ENCODE measurements at regions not wholly inside any gene's neighbourhood (a gene's known extent, or its start where the extent isn't known, plus 50 kb on each side); places are given as distances from the start of the nearest gene placed in this dataset.

DNA sequence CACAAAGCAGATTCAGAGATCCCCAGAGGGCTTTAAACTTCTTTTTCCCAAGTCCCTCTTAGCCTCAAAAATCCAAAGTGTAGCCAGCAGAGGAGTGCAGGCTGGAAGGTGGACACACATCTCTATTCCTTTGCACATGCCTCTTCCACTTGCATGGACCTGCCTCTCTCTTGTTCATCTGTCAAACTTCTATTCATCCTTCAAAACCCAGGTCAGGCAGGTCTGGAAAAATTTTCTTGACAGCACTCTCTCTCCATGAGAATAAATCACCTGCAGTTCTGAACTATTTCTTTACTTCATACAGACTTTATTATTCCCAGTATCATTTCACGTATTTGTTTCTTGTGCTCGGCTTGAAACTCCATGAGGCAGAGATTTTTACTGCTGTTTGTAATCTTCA, 127.5 kb downstream of the SS18 start:
- DNase-seq (ENCODE audit: low read depth): no peak

- no peak for DNase-seq (ENCODE audit: low read depth)
These were observed 128.2 kb downstream of the SS18 start for GRCh38 chr18:25962176-25962575.

DNA sequence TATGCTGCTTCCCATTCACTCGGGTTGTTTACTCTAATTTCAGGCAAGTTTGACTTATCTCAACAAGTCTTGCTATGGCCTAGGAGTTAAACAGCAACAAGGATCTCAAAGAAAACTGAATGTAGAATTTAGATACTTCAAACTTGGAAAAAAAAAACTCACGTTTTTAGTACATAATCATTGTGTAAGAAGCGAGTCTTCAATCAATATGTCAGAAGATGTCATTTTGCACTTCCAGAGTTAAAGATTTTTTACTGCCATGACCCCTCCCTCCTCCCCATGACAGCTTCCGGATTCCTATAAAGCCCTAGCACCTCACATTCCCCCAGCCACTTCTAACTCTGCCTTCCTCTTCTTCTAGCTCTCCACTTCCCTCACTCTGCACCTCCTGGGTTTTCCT, 133.4 kb downstream of the SS18 start:
- DNase-seq (ENCODE audit: low read depth): no peak

GRCh38 chr18:25953111-25953510, 137.3 kb downstream of the SS18 start:
- no peak for DNase-seq (ENCODE audit: low read depth)

- DNase-seq (ENCODE audit: low read depth): no peak
These were observed 140.1 kb downstream of the SS18 start for GRCh38 chr18:25950321-25950720.

DNA sequence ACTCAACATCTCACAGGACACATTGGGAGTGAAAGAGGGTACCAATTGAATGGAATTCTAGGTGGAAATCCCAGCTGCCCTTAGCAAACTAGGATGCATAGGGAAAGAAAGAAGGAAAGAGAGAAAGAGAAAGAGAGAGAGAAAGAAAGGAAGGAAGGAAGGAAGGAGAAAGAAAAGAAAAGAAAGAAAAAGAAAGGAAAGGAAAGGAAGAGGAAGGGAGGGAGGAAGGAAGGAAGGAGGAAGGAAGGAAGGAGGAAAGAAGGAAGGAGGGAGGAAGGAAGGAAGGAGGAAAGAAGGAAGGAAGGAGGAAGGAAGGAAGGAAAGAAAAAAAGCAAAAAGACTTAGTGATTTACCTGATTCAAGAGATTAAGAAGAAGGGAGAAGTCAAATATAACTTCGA, 143.9 kb downstream of the SS18 start:
- no peak for DNase-seq (ENCODE audit: low read depth)

GRCh38 chr18:25935356-25935755, 155.1 kb downstream of the SS18 start:
- no peak for DNase-seq (ENCODE audit: low read depth)

DNA sequence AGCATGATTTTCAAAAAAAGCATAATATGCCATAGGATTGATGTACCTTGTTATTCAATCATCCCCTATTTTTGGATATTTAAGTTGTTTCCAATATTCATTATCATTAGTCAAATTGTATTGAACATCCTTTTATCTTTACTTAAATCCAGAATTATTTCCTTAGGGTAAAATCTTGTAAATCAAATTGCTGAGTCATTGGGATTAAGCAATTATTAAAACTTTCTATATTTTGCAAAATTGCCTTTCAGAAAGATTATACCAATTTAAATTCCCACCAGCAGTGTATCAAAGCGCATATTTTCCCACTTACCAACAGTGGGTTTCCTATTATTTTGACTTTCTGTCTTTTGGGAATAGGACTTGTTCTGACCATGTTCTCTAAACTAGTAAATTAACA, 159.3 kb downstream of the SS18 start:
- no peak for DNase-seq (ENCODE audit: low read depth)

- DNase-seq (ENCODE audit: low read depth): no peak
These were observed 160.6 kb downstream of the SS18 start for GRCh38 chr18:25929787-25930186.

DNA sequence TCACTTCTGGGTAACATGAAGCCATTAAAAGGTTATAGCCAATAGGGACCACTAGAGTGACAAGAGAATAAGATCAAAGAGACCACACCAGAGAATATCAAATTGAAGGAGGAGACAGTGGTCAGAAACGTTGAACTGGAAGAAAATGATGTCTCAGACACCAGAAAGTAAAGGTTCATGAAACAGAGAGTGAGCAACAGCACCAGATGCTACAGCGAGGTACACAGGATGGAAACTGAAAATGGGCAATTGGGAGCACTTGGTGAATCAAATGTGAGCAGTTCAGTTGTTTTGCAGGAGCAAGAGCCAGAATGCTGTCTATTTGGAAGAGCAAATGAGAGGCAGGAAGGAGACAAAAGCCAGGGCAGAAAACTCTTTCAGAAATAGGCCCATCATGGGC, 162.6 kb downstream of the SS18 start:
- DNase-seq (ENCODE audit: low read depth): no peak

DNA sequence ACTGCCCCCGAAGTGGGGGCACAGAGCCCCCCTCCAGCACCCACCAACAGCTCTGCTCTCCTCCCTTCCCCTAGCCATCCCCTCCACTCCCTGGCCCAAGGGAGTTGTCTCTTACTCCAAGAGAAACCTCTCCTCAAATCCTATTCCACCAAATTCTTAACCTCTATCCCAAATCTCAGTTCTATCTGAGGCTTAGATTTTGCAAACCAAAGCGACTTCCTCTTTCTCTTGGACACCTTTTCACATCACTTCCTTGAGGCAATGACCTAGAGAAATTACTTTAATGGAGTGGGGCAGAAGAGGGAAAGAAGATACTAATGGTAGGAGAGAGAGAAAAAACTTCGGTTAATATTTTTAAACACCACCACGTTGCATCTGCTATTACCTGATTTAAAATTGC, 167.2 kb downstream of the SS18 start:
- DNase-seq (ENCODE audit: low read depth): no peak

DNA sequence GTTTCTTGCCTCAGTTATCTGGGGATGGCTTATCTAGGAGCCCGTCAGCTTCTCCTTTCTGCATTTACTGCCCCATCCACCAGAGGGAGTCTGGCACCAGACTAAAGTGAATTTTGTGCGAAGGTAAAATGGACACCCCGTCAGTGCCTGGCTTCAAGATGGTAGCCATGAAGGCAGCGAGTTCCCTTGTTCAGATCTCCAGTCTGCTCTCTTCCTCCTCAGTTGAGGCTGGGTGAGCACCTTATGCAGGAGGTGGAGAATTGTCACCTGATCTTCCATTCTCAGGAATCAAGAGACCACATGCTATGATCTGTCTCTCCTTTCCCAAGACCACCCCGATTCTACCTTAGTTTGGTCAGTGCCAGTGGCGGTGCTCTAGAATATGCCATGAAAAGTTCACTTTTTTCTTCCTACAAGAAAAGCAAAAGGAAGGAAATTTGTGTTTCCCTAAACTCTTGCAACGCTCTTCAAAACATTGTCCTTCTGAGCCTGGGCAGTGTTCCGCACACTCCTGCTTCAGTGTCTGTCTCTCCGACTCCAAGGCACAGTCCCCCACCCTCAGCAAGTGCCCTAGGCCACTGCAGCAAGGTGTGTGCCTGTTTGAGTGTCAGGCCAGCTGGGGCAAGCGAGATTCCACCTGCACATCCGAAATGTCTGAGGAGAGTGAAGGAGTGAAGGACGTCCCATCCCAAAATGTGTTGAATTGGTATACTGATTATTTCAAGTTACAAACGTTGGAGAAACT, 168.6 kb downstream of the SS18 start:
- peak; percentile 3 for DNase-seq (ENCODE audit: low read depth)

- no peak for DNase-seq (ENCODE audit: low read depth)
These were observed 174.5 kb downstream of the SS18 start for GRCh38 chr18:25915907-25916306.

DNA sequence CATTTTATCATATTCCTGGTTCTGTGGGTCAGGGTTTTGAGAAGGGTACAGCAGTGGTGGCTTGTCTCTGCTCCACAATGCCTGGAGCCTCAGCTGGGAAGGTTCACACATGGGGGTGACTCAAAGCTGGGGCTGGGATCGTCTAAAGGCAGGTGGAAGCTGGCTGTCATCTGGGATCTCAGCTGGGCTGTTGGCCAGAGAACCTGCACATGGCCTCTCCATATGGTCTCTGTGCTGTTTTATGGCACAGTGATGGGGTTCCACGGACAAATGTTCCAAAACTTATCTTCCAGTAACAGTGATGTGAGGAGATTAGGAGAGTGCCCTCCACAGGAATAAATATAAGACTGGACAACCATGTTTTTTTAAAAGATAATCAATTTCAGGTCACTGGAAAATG, 191.4 kb downstream of the SS18 start:
- DNase-seq (ENCODE audit: low read depth): no peak

GRCh38 chr18:25896956-25897355, 193.5 kb downstream of the SS18 start:
- DNase-seq (ENCODE audit: low read depth): no peak

GRCh38 chr18:25896178-25896780, 194.1 kb downstream of the SS18 start:
- peak; percentile 1 for DNase-seq (ENCODE audit: low read depth)

GRCh38 chr18:25895518-25895917, 194.9 kb downstream of the SS18 start:
- DNase-seq (ENCODE audit: low read depth): no peak

DNA sequence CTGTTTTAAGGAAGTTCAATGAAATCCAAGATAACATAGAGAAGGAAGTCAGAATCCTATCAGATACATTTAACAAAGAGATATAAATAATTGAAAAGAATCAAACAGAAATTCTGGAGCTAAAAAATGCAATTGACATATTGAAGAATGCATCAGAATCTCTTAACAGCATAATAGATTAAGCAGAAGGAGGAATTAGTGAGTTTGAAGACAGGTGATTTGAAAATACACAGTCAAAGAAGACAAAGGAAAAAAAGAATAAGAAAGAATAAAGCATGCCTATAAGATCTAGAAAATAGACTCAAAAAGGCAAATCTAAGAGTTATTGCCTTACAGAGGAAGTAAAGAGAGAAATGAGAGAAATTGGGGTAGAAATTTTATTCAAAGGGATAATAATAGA, 204.1 kb downstream of the SS18 start:
- no peak for DNase-seq (ENCODE audit: low read depth)

DNA sequence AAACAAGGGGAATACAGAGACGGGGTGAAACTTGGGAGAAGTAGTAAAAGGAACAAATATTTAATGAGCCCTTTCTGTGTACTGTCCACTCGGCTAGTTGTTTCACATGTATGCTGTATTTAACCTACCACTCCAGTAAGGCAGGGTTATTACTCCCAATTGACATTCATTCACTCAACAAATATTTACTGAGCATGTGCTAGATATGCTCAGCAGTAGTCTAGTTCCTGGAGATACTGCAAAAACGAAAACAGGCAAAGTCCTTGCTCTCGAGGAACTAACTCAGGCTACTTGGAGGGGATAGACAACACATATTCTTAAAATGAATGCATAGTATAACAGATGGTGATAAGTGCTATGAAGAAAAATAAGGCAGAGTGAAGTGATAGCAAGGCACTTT, 207.3 kb downstream of the SS18 start:
- no peak for DNase-seq (ENCODE audit: low read depth)

- no peak for DNase-seq (ENCODE audit: low read depth)
These were observed 209.3 kb downstream of the SS18 start for GRCh38 chr18:25881149-25881548.

GRCh38 chr18:25880441-25880840, 210.0 kb downstream of the SS18 start:
- DNase-seq (ENCODE audit: low read depth): no peak

DNA sequence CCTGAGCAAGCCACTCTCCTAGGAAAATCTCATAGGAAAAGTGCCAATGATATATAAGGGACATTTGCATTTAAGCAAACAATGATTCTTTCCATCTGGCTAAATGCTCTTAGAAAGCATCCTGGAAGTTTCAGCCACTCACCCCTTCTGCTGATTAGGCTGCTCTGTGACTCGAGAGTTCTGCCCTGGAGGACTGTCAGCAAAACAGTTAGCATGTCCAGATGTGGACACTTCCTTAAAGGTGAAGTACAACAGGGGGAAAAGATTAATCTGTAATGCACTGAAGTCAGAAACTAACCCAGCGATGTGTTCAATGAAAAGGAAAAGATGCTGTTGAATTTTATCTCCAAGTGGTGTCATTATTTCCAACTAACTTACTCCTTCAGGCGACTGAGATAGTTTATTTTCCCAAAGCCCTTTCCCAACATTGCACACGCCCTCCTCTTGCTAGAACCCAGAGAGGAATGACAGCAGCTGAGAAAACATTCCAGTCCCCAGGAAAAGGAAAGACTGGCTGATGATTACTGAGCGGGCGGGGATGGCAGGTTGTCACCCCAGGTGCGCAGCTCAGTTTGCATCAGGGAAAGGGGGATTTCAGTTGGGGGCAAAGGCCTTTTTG, 214.0 kb downstream of the SS18 start:
- no peak for DNase-seq (ENCODE audit: low read depth)

DNA sequence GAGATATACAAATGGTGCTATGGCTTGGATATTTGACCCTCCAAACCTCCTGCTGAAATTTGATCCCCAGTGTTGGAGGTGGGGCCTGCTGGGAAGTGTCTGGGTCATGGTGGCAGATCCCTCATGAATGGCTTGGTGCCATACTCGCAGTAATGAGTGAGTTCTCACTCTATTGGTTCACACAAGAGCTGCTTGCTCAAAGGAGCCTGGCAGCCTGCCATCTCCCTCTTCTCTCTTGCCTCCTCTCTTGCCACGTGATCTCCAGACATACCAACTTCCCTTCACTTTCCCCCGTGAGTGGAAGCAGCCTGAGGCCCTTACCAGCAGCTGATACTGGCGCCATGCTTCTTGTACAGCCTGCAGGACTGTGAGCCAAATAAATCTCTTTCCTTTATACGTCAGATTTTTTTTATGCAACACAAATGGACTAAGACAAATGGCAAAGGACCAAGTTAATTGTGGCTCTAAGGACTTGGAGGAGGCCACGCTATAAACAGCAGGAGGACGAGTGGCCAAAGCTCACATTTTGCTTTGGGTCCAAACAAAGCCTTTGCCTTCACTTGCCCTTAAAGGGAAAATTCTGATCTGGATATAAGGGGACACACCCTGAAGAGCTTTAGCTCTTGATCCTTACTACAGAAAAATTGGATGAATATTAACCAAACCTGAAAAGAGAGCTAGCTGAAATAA, 214.7 kb downstream of the SS18 start:
- no peak for DNase-seq (ENCODE audit: low read depth)
